ENCODE measurements at regions not wholly inside any gene's neighbourhood (a gene's known extent, or its start where the extent isn't known, plus 50 kb on each side); places are given as distances from the start of the nearest gene placed in this dataset.

- no peak for DNase-seq
These were observed 59.6 kb upstream of the CDK13 start for GRCh38 chr7:39890411-39890810.

- no peak for DNase-seq
These were observed 58.2 kb upstream of the CDK13 start for GRCh38 chr7:39891894-39892293.

- no peak for DNase-seq
These were observed 57.7 kb upstream of the CDK13 start for GRCh38 chr7:39892361-39892760.

- no peak for DNase-seq
These were observed 55.2 kb upstream of the CDK13 start for GRCh38 chr7:39894904-39895303.

GRCh38 chr7:39896840-39897239 is 53.2 kb upstream of the CDK13 start:
- DNase-seq = no peak

GRCh38 chr7:39898867-39899266 is 51.2 kb upstream of the CDK13 start:
- DNase-seq = no peak
